Effector CD4-positive, alpha-beta T cell (primary cell): ENCODE measurements at regions not wholly inside any gene's neighbourhood (a gene's known extent, or its start where the extent isn't known, plus 50 kb on each side); places are given as distances from the start of the nearest gene placed in this dataset.
"Not testable (repeated sequence)": the region's sequence is repeated elsewhere in the genome, so short reads cannot be mapped to it uniquely, and the experiment has no call there.

Experiments used
- DNase-seq: peaks from one replicate; pipeline ENCODE4 v3.0.0-alpha.2; 2020

GRCh38 chr1:143839182-143839581 is 132.6 kb downstream of the FAM72C start:
- DNase-seq, result not testable (repeated sequence)

- not testable (repeated sequence) for DNase-seq
Observed at GRCh38 chr1:143838598-143838929, 133.2 kb downstream of the FAM72C start.

DNA sequence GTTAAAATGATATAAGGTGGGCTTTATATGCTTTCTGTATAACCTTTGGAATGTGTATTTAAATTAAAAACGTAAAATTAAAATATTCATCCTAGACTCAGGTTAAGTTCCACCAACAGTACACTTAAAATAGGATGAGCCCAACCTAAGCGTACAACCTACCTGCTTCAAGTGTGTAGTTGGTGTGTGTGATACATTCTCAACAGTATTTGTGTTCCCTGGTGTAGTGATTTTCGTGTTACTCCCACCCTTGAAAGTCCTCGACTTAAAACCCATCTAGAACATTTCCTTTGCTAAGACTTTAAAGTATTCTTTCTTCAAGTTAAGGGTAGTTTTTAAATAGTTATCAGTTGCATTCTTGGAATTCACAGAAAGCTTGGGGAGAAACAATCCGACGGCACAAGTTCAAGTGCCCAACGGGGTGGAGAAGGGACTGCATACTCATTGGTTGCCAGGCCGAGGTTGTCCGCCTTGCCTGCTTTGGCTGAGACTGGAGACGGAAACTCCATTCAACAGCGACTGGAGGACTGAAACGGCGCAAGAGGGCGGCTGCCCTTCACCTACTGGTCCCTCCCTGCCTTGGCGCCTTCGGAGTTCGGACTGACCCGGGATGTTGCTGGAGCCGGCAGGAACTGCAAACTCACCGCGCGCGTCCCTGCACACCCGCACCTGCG is 133.7 kb downstream of the FAM72C start:
- DNase-seq, result not testable (repeated sequence)

- DNase-seq, result not testable (repeated sequence)
Observed at GRCh38 chr1:143833376-143833775, 138.4 kb downstream of the FAM72C start.

DNA sequence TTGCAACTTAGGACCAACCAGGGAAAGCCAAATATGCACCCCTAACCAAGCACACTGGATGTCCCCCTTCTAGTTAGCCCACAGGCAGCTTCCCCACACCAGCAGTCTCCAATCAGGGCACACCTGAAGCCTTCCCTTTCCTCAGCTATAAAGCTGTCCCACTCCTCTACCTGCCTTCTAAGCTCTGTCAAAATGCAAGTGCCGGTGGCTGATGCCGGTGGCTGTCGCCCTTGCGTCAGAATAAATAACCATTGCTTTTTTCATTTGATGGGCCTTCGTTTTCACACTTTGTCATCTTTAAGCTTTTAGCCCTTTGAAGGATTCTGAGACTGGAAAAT is 139.4 kb downstream of the FAM72C start:
- DNase-seq, result not testable (repeated sequence)

DNA sequence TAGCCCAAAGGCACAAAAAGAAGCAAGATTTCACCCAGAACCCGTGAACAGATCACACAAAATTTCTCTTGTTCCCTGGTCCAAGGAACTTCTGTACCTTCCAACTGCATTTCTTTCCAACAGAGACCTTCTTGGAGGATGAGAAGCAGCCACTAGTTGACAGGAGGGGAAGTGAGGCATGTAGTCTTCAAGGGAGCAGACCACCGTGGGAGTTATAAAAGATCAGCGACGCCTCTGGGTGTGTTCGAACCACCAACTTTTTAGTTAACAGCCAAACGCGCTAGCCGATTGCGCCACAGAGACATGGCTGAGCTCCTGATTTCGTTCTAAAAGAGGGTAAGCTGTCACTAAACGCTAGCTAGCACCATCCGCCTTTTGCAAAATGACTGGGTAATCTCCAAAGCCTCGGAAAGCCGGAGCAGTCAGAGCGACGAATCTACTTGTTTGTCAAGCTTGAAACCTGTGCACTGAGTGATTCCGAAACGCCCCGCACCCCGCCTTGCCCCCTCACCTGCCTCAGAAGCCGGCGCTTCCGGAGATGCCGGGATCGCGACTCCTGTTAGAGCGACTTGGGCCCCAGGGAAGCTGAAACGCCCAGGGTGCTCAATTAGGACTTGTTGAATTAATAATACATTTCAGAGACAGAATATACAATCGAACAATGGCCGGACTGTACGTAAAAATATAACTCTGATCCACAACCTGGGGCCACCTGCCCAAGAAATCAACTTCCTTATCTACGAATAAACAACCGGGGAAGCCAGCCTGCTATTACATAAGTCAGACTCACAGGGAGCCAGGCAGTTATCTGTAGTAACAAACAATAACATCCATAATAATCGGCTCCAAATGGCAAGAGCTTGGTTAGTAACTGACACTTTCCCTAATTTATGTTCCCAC is 140.1 kb downstream of the FAM72C start:
- DNase-seq, result not testable (repeated sequence)

DNA sequence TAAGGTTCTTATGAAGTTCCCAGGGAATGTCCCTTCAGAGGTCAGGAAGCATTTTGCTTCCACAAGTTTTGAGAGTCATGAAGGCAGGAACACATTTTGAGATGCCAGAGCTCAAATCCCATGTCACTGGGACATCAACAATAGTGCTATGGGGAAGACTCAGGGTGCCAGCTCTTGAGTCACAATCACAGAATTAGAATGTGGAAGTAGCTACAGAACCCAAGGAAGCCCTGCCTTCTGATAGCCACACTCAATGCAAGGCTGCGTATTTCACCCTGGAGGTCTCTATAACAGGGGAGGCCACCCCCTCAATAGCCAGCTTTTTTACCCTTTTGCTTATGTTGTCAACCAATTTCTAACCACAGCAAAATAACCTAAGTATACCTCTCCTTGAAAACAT is 145.6 kb downstream of the FAM72C start:
- DNase-seq, result not testable (repeated sequence)

DNA sequence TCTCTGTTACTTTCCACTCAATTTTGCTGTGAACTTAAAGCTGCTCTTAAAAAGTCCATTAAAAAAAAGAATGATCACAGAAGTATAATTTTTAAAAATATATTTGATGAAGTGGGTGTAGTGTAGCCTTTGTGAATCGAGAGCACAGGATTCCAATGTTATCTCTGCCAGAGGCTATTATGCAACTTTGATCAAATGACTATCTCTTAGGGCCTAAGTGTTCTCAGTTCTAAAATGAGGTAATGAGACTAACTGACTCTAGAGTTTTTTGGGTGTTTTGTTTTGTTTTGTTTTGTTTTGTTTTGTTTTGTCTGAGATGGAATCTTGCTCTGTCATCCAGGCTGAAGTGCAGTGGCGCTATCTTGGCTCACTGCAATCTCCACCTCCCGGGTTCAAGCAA is 147.5 kb downstream of the FAM72C start:
- not testable (repeated sequence) for DNase-seq

DNA sequence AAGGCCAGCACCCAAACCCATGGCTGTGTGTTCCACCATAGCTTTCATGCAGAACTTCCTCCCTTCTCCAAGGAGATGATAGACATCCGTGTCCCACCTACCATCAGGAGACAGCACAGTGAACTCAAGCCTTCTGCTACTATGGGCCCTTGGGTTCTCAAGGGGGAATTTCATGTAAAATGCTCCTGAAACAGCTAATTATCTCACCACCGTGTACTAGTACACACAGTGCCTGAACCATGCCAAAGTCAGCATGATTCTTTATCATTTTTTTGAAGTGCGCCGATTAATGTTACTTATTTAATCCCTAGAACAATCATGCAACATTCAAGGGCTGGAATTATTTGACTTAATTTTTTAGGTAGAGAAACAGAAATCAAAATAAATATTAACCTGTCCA is 151.7 kb downstream of the FAM72C start:
- DNase-seq, result not testable (repeated sequence)

DNA sequence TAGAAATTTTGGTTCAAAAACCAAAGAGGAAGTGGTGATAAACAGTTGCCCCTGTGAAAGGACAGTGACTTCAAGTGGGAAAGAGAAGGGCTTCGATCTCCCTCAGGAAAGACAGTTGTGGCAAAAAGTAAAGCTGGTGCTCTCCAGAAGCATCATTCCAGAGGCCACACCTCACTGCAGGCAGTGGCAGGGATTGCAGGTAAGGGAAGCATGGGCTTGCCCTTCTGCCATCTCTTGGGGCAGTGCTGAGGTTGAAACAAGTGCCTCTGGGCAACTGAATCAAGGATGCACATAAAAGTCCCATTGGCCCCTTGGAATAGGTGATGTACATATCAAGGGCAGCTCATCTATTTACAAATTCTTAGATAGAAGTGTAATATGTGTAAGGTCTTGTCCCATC is 155.4 kb downstream of the FAM72C start:
- DNase-seq, result not testable (repeated sequence)

DNA sequence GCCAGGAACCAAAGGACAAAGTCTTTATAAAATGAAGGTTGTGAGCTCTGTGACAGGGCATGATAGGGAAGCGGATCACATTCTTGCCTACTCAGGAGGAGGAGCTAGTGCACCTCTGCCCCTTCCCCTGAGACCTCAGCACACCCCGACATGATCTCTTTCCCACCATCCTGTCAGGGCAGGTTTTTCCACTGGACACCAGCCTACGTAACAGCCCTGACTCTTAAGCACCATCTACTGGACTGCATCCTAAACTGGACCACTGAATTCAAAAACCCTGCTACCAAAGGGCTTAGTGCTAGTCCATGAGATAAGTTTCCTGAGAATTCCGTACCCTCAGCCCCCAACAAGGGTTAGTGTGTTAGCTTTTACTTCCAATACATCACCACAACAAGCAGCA is 166.4 kb downstream of the FAM72C start:
- DNase-seq, result not testable (repeated sequence)

GRCh38 chr1:143804707-143805356 is 167.0 kb downstream of the FAM72C start:
- DNase-seq, result not testable (repeated sequence)

DNA sequence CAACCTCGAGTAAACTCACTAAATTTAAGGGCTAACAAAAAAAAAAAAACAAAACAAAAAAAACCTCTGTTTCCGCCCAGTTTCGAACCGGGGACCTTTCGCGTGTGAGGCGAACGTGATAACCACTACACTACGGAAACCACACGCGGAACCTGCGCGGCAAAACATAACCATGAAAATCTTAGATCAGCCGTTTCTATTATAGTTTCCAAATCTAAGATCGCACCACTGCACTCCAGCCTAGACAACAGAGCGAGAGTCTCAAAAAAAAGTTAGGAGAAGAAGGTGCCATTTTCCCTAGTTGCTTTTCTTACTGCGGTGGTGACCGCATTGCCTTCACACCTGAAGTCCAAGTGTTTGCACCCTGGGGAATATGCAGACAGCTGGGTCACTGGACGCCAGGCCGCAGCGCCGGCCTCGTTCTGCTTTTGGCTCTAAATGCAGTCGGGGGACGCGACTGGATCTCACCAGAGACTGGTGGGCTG is 167.8 kb downstream of the FAM72C start:
- DNase-seq, result not testable (repeated sequence)

DNA sequence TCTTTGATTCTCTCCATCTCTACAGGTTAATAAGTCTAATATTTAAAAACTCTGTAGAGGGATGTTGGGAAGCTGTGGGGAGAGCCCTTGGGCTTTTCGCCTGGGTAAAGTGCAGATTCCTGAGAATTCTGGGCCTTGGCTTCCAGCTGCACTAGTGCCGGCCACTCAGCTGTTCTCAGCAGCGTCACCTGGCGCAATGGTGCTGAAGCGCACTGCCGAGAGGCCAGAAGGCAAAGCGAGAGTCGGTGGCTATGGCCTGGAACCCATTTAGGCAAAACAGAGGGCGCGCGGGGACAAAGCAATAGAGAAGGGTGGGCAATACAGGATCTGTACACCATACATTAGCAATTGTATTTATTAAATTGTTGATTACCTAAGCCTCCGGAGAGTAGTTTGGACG is 168.7 kb downstream of the FAM72C start:
- DNase-seq, result not testable (repeated sequence)

- DNase-seq, result not testable (repeated sequence)
Observed at GRCh38 chr1:143799568-143800187, 172.1 kb downstream of the FAM72C start.

GRCh38 chr1:143796369-143796768 is 175.4 kb downstream of the FAM72C start:
- DNase-seq, result not testable (repeated sequence)

DNA sequence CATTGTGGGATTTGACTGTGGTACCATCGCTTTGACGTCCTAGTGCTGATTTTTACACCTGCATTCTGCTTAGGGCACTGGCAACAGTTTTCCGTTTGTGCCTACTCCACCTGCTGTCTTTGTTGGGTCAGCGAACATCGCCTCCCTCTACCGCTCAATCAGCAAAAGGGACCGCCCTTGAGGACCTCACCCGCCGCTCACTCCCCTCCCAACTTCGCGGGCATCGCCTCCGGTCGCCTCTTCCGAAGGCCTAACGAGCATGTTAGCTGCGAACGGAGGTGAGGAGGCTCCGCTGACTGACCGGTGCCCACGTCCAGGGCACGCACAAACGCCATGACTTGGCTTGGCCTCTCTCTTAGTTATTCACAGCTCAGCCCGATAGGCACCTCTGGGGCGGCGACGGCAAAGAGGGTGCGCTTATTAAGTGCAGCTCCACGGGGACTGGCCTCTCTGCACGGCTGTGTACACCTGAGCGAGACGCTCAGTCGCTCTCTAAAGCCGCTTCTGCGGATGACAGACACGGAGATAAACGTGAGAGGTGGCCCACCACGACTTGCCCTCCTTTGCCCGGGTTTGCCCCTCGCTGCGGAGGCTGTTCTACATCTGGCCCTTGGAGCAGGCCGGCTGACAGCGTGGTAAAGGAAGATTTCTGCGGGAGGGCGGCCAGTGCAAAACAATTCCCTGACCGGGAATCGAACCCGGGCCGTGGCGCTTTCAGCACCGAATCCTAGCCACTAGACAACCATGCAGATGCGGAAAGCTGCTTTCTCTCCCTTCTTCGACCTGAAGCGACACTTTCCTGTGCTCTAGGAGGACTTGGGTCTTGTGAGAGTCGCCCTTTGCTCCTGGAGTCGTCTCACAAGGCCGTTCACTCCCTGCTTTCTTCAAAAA is 179.5 kb downstream of the FAM72C start:
- not testable (repeated sequence) for DNase-seq

GRCh38 chr1:143786381-143786780 is 185.4 kb downstream of the FAM72C start:
- DNase-seq, result not testable (repeated sequence)

- not testable (repeated sequence) for DNase-seq
Observed at GRCh38 chr1:143785883-143786282, 185.9 kb downstream of the FAM72C start.

DNA sequence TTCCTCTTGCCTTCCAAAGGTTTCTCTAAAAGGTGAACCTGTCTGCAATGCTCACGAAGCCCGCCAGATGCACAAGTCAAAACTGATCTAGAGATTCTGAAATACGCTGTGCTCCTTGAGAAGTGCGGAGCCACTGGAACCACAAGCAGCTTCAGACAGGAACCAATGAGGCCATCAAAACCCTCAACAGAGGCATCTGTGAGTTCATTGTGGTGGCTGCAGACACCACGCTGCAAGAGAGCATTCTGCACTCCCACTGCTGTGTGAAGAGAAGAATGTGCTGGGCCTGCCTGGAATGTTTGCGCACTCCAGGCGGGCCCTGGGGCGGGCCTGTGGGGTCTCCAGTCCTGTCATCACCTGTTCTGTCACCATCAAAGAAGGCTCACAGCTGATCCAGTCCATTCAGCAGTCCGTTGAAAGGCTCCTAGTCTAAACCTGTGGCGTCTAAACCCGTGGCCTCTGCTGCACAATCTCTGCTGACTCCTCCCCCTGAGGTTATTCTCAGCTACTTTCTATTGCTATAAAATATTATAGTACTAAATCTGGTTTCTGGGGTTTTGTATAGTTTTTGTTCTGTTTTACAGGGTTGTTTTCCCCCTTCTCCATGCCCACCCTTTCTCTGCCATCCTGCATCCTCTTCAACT is 187.4 kb downstream of the FAM72C start:
- DNase-seq, result not testable (repeated sequence)

DNA sequence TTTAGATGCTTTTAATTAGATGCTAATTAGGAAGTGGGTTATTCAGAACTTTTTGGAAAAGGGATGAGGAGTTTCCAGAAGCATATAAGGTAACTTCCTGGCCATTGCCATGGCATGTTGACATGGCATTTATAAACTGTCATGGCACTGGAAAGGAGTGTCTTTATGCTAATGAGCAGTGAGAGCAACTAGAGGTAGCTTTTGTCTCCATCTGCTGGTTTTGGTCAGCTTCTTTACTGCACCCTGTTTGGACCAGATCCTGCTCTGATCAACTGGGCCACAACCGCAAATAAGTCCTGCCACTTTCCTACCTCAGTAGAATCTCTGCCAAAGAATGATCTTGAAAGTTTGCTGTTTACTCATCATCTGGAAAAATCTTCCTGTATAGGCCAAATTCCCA is 193.6 kb downstream of the FAM72C start:
- not testable (repeated sequence) for DNase-seq
